ENCODE measurements at regions not wholly inside any gene's neighbourhood (a gene's known extent, or its start where the extent isn't known, plus 50 kb on each side); places are given as distances from the start of the nearest gene placed in this dataset.

DNA sequence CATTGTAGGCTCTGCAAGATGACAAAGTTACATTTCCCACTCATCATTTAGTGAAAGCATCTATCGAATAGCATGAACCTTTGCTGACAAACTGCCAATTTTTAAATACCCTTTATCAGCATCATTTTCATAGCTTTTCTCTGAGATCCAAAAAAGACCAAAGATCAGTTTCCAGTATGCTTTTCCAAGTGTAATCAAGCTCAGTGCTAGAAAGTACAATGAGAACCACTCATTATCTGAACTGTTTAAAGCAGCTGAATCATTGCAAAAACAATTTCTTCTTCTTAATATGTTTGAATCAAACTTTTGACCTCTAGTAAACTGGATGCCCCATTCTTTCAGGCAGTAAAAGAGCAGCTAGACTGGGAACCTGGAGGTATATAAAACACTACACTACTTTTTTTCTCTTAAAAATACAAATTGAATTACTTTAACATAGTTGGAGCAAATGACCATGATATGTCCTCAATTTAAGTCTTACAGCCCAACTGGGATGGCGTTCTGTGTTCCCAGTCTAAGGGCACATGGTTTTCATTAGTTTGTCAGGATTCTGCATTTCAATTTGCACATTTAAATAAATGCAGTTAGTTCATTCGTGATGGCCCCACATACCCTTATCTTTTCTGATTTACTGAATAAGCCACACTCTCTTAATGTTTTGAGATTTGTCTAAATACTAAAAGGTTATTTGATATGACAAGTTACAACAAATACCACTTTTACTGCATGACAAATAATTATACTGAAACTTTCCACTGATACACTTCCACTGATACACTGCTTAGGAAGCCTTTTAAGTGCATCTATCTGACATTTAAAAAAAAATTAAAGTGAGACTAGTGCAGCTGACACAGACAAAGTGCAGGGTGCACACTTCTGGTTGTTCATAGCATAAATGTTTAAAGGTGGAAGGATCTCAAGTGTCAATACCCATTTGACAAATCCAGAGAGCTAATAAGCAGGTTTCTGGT lies 146.0 kb upstream of the FRMD4B start:
- DNase-seq, result no peak

GRCh38 chr3:69530554-69530953 lies 144.7 kb upstream of the FRMD4B start:
- DNase-seq, result no peak

DNA sequence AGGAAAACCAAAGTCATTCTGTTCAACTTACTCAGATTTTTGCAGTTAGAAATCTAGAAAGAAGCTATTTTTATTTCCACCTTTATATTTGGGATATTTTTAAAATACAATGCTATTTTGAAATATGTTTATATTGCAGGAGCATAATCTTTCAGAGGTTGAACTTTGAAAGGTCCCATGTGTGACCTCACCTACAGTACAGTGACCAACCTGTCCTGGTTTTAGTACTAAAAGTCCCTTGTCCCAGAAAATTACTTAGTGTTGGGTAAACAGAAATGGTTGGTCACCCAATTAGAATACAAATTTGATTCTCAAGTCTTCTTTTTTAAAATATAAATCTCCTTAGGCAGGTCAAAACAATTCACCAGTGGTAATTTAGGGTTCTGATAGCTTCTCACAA lies 141.6 kb upstream of the FRMD4B start:
- no peak for DNase-seq

- no peak for DNase-seq
Measured at GRCh38 chr3:69524816-69525215, 138.9 kb upstream of the FRMD4B start.

GRCh38 chr3:69521286-69521685 lies 135.4 kb upstream of the FRMD4B start:
- DNase-seq, result no peak

DNA sequence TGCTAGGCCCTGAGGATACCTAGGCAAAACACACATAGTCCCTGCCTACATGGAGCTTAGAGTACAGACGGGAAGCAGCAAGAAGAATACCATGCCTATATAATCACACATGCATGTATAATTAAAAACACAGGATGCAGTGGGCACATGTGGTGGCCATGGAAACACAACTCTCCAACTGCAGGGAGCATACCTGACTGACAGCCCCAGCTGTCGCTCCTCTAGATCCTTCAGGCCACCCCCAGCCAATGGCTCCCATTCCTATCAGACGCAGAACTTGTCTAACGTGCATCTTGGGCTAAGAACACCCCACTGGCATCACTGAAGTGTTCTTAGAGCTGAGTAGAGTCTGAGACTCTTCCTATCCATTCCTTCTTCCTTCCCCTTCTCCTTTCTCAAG lies 125.5 kb upstream of the FRMD4B start:
- no peak for DNase-seq

DNA sequence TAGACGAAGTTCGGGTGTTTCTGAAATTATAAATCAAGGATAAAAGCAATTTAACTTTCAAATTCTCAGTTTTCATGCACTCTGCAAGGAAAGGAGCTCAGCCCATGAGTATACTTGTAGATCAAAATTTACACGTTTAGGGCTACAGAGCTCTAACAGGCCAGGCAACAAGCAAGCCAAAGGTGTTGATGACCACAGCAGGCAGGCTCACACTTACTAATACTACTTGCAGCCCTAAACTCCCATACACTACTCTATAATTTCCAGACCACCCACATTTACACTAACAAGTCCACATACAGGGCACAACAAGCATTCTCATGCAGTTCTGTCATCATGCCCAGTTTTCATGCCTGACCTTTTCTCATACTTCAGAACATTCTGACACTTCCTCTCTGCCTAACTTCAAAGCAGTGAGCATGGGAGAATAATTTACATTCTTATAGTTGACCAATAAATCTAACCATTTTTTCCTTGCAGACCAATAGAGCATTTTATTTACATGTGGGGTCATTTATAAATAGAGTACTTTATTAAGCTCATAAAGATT lies 124.7 kb upstream of the FRMD4B start:
- DNase-seq, result no peak

DNA sequence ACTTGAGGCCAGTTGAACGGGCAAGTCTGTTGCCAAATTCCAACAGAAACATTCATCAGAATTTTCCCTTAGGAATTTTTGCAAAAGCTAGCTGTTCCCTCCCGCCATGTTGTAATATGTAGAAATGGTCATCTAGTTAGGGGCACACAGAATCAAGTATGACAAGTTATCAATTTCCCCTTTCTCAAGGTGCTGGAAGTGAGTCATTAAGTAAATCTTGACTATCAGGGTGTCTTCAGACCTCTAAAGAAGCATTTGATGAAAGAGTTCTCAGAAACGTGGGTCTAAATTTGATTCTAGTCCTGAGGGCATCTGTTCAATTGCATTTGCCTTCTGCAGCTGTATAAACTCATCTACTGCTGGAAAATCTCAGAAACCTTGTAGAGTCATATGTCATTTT lies 123.4 kb upstream of the FRMD4B start:
- no peak for DNase-seq

DNA sequence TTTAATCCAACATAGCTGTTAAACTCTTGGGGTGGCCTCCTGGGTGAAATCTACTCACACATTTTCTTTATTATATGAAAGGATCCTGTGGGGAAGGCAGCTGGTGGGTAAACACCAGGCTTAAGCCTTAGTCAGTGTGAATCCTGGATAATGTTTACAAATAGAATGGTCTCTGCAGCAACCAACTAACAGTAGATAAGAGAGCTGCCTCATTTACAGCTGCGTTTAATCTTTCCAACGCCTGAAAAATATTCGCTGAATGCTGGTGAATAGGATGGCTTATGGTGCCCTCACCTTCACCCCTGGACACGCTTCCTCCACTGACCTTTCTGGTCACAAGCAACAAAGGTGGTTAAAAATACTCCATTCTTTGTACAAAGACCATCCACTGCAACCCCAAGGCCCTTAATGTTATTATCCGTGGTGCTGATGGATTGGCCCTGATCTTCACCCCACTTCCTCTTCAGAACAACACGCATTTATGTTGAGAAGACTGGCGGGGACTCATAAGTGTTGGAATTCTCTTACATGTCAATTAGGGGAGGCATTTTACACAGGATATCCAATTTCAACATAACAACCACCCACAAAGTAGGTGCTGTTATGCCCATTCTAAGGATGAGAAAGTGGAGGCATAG lies 120.0 kb upstream of the FRMD4B start:
- DNase-seq, result no peak

GRCh38 chr3:69504232-69504631 lies 118.3 kb upstream of the FRMD4B start:
- no peak for DNase-seq

DNA sequence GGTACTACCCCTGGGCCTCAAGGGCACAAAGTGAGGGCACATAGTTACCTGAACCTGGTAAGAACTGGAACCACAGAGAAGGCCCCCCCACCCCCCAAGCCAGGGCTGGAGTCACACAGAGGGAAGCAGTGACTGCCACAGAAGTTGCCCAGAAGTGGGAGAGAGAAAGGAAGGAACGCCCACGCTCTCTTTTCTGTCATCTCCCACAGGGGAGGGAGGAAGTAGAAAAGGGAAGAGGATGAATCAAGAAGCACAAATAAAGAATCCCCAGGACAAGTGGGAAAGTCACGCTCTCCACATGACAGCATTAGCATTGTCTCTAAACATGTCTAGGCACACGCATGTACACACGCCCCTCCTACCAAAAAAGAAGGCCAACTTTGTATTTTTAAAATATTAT lies 114.7 kb upstream of the FRMD4B start:
- no peak for DNase-seq

DNA sequence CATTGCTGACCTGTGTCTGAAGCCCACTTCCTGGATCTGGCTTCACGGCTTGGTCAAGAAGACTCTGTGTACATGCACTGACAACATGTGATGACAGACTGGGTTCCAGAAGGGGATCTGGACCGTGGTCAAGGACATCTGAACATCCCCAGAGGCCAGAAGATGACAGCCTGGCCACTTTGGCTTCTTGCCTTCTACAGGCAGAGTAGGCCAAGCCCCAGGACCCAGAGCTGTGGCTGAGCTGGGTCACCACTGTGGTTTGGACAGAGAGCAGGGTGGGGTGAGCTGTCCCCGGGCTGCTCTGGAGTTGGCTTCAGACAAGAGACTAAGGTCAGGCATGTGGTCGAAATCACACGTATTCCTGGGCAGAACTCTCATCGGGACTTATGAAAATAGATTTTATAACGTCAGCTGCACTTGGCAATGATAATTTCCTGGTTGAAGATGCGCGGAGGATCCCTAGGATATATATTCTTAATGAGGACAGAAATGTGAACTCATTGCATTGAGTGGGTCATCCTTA lies 114.1 kb upstream of the FRMD4B start:
- DNase-seq, result no peak

DNA sequence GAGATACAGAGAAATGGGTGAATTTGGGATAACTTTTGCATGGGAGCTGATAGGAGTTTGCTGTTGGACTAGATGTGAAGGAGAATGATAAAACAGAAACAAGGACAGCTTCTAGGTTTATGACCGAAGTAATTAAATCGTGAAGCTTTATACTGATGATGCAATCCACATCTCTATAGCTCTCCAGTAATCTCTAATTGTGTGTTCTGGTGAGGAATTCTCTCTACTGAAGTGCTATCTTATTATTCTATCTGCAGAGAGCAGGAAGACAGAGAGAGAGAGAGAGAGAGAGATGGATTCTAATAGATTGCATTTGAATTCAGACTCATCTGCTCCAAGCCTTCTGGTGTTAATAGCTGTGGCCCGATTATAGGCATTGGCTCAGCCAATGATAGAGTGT lies 113.5 kb upstream of the FRMD4B start:
- DNase-seq, result no peak

DNA sequence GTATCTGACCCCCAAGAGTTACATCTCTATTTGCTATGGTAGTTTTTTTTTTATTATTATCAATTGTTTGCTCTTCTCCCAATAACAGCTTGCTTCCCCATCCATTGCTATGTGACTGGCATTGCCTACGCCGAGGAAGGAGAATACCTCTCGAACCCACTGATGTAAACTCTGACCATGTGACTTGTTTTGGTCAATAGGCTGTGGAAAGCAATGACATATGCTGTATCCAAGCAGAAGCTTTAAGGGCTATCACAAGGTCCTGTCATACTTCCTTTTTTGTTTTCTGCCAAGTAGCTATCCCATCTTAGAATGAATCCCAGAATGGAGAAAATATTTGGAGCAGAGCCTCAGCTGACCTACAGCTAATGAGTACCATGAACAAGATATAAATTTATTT lies 111.0 kb upstream of the FRMD4B start:
- DNase-seq, result no peak

DNA sequence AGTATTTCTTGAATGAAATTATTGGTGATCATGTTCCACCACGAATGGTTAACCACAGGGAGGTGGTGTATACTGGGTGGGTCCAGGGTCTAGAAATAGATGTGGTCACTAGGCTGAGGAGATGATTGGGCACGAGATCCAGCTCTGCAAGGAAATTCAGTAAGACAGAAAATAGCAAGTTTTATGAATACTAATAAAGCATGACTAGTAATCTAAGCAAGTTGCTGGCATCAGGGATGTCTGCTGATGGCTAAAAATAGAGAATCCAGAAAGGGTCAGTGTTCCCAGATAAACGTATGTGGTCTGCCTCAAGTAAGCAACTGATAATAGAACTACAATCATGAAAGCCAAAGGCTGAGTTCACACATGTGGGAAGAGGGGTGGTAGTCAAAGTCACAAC lies 108.3 kb upstream of the FRMD4B start:
- no peak for DNase-seq

- no peak for DNase-seq
Measured at GRCh38 chr3:69493157-69493556, 107.3 kb upstream of the FRMD4B start.

- DNase-seq, result no peak
Measured at GRCh38 chr3:69491975-69492374, 106.1 kb upstream of the FRMD4B start.

- no peak for DNase-seq
Measured at GRCh38 chr3:69490971-69491370, 105.1 kb upstream of the FRMD4B start.

GRCh38 chr3:69490235-69490634 lies 104.3 kb upstream of the FRMD4B start:
- DNase-seq, result no peak

DNA sequence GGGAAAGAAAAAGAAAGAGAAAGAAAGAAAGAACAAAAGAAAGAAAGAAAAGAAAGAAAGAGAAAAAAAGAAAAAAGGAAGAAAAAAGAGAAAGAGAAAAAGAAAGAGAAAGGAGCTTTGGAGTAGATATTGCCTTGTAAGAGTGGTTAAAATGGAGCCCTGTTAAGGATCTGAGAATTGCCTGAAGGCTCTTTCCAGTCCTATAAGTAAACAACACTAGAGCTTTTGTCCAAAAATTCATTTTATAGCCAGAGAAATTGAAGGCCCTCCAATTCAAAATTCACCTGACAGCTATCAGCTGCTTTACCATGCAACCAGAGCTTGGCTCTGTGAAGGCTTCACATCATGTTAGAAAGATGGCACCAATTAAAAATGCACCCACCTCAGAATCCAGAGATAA lies 102.1 kb upstream of the FRMD4B start:
- no peak for DNase-seq

GRCh38 chr3:69485489-69485888 lies 99.6 kb upstream of the FRMD4B start:
- DNase-seq, result no peak

DNA sequence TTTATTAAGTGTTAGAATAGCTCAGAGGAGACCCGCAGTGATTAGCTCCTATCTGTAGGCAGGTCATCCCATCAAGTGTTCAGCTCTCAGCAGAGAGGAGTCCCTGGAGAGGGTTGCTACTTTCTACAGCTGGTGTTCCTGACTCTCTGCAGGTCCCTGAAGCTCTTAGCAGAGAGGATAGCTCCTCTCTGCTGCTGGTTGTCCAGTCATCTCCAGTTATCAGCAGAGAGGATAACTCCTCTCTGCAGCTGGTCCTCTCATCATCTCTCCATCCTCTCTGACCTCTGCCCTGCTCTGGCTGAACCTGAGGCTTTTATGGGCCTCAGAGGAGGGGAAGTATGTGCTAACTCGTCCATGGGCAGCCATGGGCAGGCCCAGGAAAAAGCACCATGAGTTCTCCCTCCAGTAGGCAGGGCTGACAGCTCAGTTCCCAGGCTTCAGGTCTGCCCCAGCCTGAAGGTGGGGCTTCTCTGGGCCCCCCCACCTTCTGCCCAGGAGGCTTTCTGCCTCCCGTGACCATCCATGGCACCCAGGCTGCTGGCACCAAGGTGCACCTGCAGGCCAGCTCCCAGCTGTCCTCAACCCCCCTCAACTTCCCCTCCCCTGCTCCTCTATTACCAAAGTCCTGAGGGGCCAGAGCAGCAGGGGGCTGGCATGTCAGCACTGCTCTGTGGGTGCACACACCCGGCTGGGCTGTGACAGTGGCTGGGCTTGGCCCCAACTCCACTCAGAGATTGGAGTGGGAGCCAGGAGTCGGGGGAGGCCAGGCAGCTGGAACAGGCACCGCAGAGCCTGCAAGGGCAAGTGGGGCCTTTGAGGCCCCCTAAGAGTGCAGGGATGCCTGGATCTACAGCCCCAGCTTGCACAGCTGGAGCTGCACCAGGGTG lies 98.9 kb upstream of the FRMD4B start:
- no peak for DNase-seq

GRCh38 chr3:69483449-69483848 lies 97.6 kb upstream of the FRMD4B start:
- no peak for DNase-seq

Data from NCI-H1048 (cell line).